ENCODE measurements at regions not wholly inside any gene's neighbourhood (a gene's known extent, or its start where the extent isn't known, plus 50 kb on each side); places are given as distances from the start of the nearest gene placed in this dataset.

GRCh38 chr4:137203601-137204000 is 328.7 kb downstream of the PCDH18 start:
- DNase-seq (ENCODE audit: low read depth, low spot score) = peak; percentile 10
- no peak overlapping the region for H3K27ac ChIP-seq (ENCODE audit: low read depth, low read length)
- no peaks in the 10 kb centered on the region for H3K9me3 ChIP-seq (ENCODE audit: control insufficient read depth, insufficient read depth, low read length)
- H3K4me3 ChIP-seq (ENCODE audit: low read depth, low read length) = no peak overlapping the region
- no peaks in the 10 kb centered on the region for H3K27me3 ChIP-seq (ENCODE audit: control insufficient read depth, insufficient read depth, low read length)
- no peak for TF ChIP-seq CTCF (IDR thresholded peaks at IDR 0.05; ENCODE audit: low read depth, low read length)
- ChIA-PET POLR2A (no interaction called here), CTCF (no interaction called here)

GRCh38 chr4:137200322-137200721 is 332.0 kb downstream of the PCDH18 start:
- TF ChIP-seq CTCF (IDR thresholded peaks at IDR 0.05; ENCODE audit: low read depth, low read length) = no peak
- Histone ChIP-seq H3K9me3 (ENCODE audit: control insufficient read depth, insufficient read depth, low read length) (no peaks in the 10 kb centered on the region), H3K27me3 (ENCODE audit: control insufficient read depth, insufficient read depth, low read length) (no peaks in the 10 kb centered on the region), H3K27ac (ENCODE audit: low read depth, low read length) (no peak overlapping the region), H3K4me3 (ENCODE audit: low read depth, low read length) (no peak overlapping the region)
- ChIA-PET CTCF (no interaction called here), POLR2A (no interaction called here)
- DNase-seq (ENCODE audit: low read depth, low spot score) = no peak

GRCh38 chr4:137198791-137199190 is 333.5 kb downstream of the PCDH18 start:
- POLR2A ChIA-PET = no interaction called here
- CTCF ChIA-PET = no interaction called here
- Histone ChIP-seq H3K27ac (ENCODE audit: low read depth, low read length) (no peak overlapping the region), H3K4me3 (ENCODE audit: low read depth, low read length) (no peak overlapping the region), H3K9me3 (ENCODE audit: control insufficient read depth, insufficient read depth, low read length) (no peaks in the 10 kb centered on the region), H3K27me3 (ENCODE audit: control insufficient read depth, insufficient read depth, low read length) (no peaks in the 10 kb centered on the region)
- DNase-seq (ENCODE audit: low read depth, low spot score) = no peak
- no peak for TF ChIP-seq CTCF (IDR thresholded peaks at IDR 0.05; ENCODE audit: low read depth, low read length)

GRCh38 chr4:137194670-137195069 is 337.6 kb downstream of the PCDH18 start:
- Histone ChIP-seq H3K27me3 (ENCODE audit: control insufficient read depth, insufficient read depth, low read length) (no peaks in the 10 kb centered on the region), H3K9me3 (ENCODE audit: control insufficient read depth, insufficient read depth, low read length) (no peaks in the 10 kb centered on the region), H3K27ac (ENCODE audit: low read depth, low read length) (no peak overlapping the region), H3K4me3 (ENCODE audit: low read depth, low read length) (no peak overlapping the region)
- DNase-seq (ENCODE audit: low read depth, low spot score) = no peak
- CTCF ChIA-PET = no interaction called here
- POLR2A ChIA-PET = no interaction called here
- TF ChIP-seq CTCF (IDR thresholded peaks at IDR 0.05; ENCODE audit: low read depth, low read length) = no peak

GRCh38 chr4:137193564-137193963 is 338.7 kb downstream of the PCDH18 start:
- Histone ChIP-seq H3K27ac (ENCODE audit: low read depth, low read length) (no peak overlapping the region), H3K4me3 (ENCODE audit: low read depth, low read length) (no peak overlapping the region), H3K9me3 (ENCODE audit: control insufficient read depth, insufficient read depth, low read length) (no peaks in the 10 kb centered on the region), H3K27me3 (ENCODE audit: control insufficient read depth, insufficient read depth, low read length) (no peaks in the 10 kb centered on the region)
- DNase-seq (ENCODE audit: low read depth, low spot score) = no peak
- no peak for TF ChIP-seq CTCF (IDR thresholded peaks at IDR 0.05; ENCODE audit: low read depth, low read length)
- POLR2A ChIA-PET = no interaction called here
- CTCF ChIA-PET = no interaction called here
